Fibroblast of skin of left quadriceps (primary cell): ENCODE measurements at regions not wholly inside any gene's neighbourhood (a gene's known extent, or its start where the extent isn't known, plus 50 kb on each side); places are given as distances from the start of the nearest gene placed in this dataset.

Experiments used
- DNase-seq, 2 experiments: peaks; one replicate each; pipeline ENCODE4 v3.0.0-alpha.2; 2013; ENCODE audit warnings: low read depth in 2 of 2

GRCh38 chr6:48169635-48170034, 58.6 kb upstream of the PTCHD4 start:
- no peak for DNase-seq
